Brain microvascular endothelial cell (primary cell): ENCODE measurements at regions not wholly inside any gene's neighbourhood (a gene's known extent, or its start where the extent isn't known, plus 50 kb on each side); places are given as distances from the start of the nearest gene placed in this dataset.

Experiments
- DNase-seq: peaks from one replicate; pipeline ENCODE4 v3.0.0-alpha.2; 2020
- H3K27ac ChIP-seq: fragments of 250-450 bp; sonication (Bioruptor Pico); 2 replicates; pipeline ENCODE4 v1.5.1; 2020; ENCODE audit warnings: mild to moderate bottlenecking, moderate library complexity
- H3K27me3 ChIP-seq: fragments of 250-450 bp; sonication (Bioruptor Pico); replicated peaks from 2 replicates; pipeline ENCODE4 v1.5.1; 2020; ENCODE audit warnings: mild to moderate bottlenecking
- H3K36me3 ChIP-seq: fragments of 250-450 bp; sonication (Bioruptor Pico); replicated peaks from 2 replicates; pipeline ENCODE4 v1.5.1; 2020; ENCODE audit warnings: mild to moderate bottlenecking
- H3K4me3 ChIP-seq: 2 replicates; pipeline ENCODE4 v1.5.1; 2011; ENCODE audit warnings: low read depth, mild to moderate bottlenecking, control low read depth, low read length, moderate library complexity
- CTCF ChIP-seq: IDR thresholded peaks from 2 replicates; pipeline ENCODE4 v1.5.1; 2011; ENCODE audit warnings: low read depth, mild to moderate bottlenecking, moderate library complexity, low read length, control low read depth, inconsistent platforms; ENCODE audit errors: missing control alignments
- in situ Hi-C: cut with HindIII; loops from 2 replicates; pipeline ENCODE4 v1.10.0; 2017; ENCODE audit warnings: low sequenced_read_pairs, low pct_ligation_motif_present

- no peak for DNase-seq
- no peaks in the 10 kb centered on the region for H3K36me3 ChIP-seq
- no peak overlapping the region for H3K27ac ChIP-seq
- no peak overlapping the region for H3K4me3 ChIP-seq
- in situ Hi-C loops = no loop called here
- no peaks in the 10 kb centered on the region for H3K27me3 ChIP-seq
- TF ChIP-seq CTCF = no peak
These were observed 190.9 kb upstream of the PITRM1 start for GRCh38 chr10:3363311-3364045.

GRCh38 chr10:3362394-3362793 lies 189.8 kb upstream of the PITRM1 start:
- Histone ChIP-seq H3K27me3 (no peaks in the 10 kb centered on the region), H3K4me3 (no peak overlapping the region), H3K36me3 (no peaks in the 10 kb centered on the region), H3K27ac (no peak overlapping the region)
- TF ChIP-seq CTCF = no peak
- DNase-seq = no peak
- in situ Hi-C loops = no loop called here

GRCh38 chr10:3361640-3362039 lies 189.1 kb upstream of the PITRM1 start:
- H3K36me3 ChIP-seq = no peaks in the 10 kb centered on the region
- in situ Hi-C loops = no loop called here
- no peak for DNase-seq
- no peak overlapping the region for H3K4me3 ChIP-seq
- TF ChIP-seq CTCF = no peak
- no peak overlapping the region for H3K27ac ChIP-seq
- H3K27me3 ChIP-seq = no peaks in the 10 kb centered on the region

- no peak for TF ChIP-seq CTCF
- in situ Hi-C loops = no loop called here
- H3K4me3 ChIP-seq = no peak overlapping the region
- H3K27me3 ChIP-seq = no peaks in the 10 kb centered on the region
- no peak overlapping the region for H3K27ac ChIP-seq
- H3K36me3 ChIP-seq = no peaks in the 10 kb centered on the region
- no peak for DNase-seq
These were observed 185.2 kb upstream of the PITRM1 start for GRCh38 chr10:3357737-3358136.

GRCh38 chr10:3355536-3355935 lies 183.0 kb upstream of the PITRM1 start:
- Histone ChIP-seq H3K27ac (no peak overlapping the region), H3K4me3 (no peak overlapping the region), H3K36me3 (no peaks in the 10 kb centered on the region), H3K27me3 (no peaks in the 10 kb centered on the region)
- in situ Hi-C loops = no loop called here
- TF ChIP-seq CTCF = no peak
- no peak for DNase-seq
